Ascending aorta (tissue), 2 donors: ENCODE measurements at regions not wholly inside any gene's neighbourhood (a gene's known extent, or its start where the extent isn't known, plus 50 kb on each side); places are given as distances from the start of the nearest gene placed in this dataset.

Experiments
- DNase-seq, 2 donors: peaks; one replicate each; pipeline ENCODE4 v3.0.0-alpha.2; 2019; ENCODE audit warnings: low spot score in 2 of 2
- H3K27ac ChIP-seq, 2 donors: fragments of 200-600 bp; sonication (generic); one replicate each; pipeline ENCODE4 v1.5.1; 2016 to 2017; ENCODE audit warnings: mild to moderate bottlenecking in 1 of 2
- H3K27me3 ChIP-seq: fragments of 200-600 bp; sonication (generic); one replicate; pipeline ENCODE4 v1.5.1; 2017
- H3K36me3 ChIP-seq, 2 donors: fragments of 200-600 bp; sonication (generic); one replicate each; pipeline ENCODE4 v1.5.1; 2016
- H3K4me1 ChIP-seq, 2 donors: fragments of 200-600 bp; sonication (generic); one replicate each; pipeline ENCODE4 v1.5.1; 2016 to 2017; ENCODE audit warnings: mild to moderate bottlenecking in 1 of 2
- H3K4me3 ChIP-seq, 2 donors: fragments of 200-600 bp; sonication (generic); one replicate each; pipeline ENCODE4 v1.5.1; 2016 to 2017; ENCODE audit warnings: mild to moderate bottlenecking in 1 of 2
- H3K9me3 ChIP-seq, 2 donors: fragments of 200-600 bp; sonication (generic); one replicate each; pipeline ENCODE4 v1.5.1; 2016
- CTCF ChIP-seq, 3 experiments: fragments of 200-600 bp in 2 of 3; fragments of 450-650 bp in 1 of 3; sonication (generic) in 2 of 3; IDR thresholded peaks; one replicate each; pipeline ENCODE4 v1.5.1; 2016 to 2019; ENCODE audit warnings: antibody characterized with exemption in 3 of 3, mild to moderate bottlenecking in 1 of 3, moderate library complexity in 1 of 3
- intact Hi-C: fragments of 100-400 bp; cut with DNase I; formaldehyde crosslinking; loops from one replicate; pipeline ENCODE4 v1.15.1; 2023

DNA sequence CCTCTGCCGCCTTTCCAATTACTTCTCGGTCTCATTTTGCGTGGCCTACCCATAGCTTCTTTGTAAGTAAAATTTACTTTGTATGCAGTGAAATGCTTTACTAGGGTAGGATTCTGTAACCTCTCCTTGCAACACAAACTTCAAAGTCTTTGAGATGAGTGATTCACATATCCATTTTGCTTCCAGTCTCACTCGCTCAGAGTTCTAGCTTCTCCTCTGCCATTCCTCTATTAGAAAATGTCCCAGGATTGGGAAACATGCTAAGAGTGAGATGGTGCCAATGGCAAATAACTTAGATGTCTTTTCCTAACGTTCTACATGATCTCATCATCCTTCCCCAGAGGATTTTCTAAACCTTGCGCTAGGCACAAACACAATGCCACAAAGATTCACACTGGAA lies 270.5 kb upstream of the SLC30A5 start:
- H3K36me3 ChIP-seq: no peaks in the 10 kb centered on the region
- no peaks in the 10 kb centered on the region for H3K27me3 ChIP-seq
- no peaks in the 10 kb centered on the region for H3K4me1 ChIP-seq
- no peak for TF ChIP-seq CTCF (IDR thresholded peaks at IDR 0.05)
- no peak overlapping the region for H3K4me3 ChIP-seq
- intact Hi-C loops: no loop called here
- no peaks in the 10 kb centered on the region for H3K9me3 ChIP-seq
- no peak for DNase-seq
- H3K27ac ChIP-seq: no peak overlapping the region

- no peaks in the 10 kb centered on the region for H3K36me3 ChIP-seq
- no peak for TF ChIP-seq CTCF (IDR thresholded peaks at IDR 0.05)
- H3K27ac ChIP-seq: no peak overlapping the region
- no peak overlapping the region for H3K4me3 ChIP-seq
- H3K27me3 ChIP-seq: no peaks in the 10 kb centered on the region
- no peak for DNase-seq
- no peaks in the 10 kb centered on the region for H3K9me3 ChIP-seq
- intact Hi-C loops: no loop called here
- H3K4me1 ChIP-seq: no peaks in the 10 kb centered on the region
Observed at GRCh38 chr5:68830377-68830898, 263.4 kb upstream of the SLC30A5 start.

DNA sequence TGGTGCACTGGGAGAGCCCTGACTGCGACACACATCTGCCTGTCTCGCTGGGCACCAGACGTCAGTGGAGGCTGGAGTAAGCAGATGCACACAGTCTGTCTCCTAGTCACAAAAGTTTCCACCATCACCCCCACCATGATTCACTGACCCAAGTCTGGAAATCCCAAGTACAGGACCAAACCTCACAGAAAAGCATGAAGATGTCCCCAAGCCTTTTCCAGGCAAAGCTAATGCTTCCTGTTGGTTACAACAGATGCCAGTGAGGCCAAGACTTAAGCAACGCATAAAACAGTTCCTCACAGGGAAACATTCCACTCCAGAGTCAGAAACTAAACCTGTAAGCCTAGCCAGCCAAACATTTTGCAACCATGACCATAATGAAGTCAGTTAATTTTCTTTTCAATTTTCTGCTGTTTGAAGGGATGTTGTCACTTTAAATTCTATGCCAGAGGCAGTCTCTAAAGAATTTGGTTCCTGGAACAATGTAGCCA lies 259.3 kb upstream of the SLC30A5 start:
- Histone ChIP-seq H3K4me3 (no peak overlapping the region), H3K27me3 (no peaks in the 10 kb centered on the region), H3K36me3 (no peaks in the 10 kb centered on the region), H3K27ac (no peak overlapping the region), H3K4me1 (no peaks in the 10 kb centered on the region), H3K9me3 (no peaks in the 10 kb centered on the region)
- intact Hi-C loops: no loop called here
- no peak for TF ChIP-seq CTCF (IDR thresholded peaks at IDR 0.05)
- peak in 1 of 2 donors; percentile 63 for DNase-seq

- H3K4me3 ChIP-seq: no peak overlapping the region
- H3K36me3 ChIP-seq: no peaks in the 10 kb centered on the region
- no peaks in the 10 kb centered on the region for H3K4me1 ChIP-seq
- TF ChIP-seq CTCF (IDR thresholded peaks at IDR 0.05): no peak
- H3K27me3 ChIP-seq: no peaks in the 10 kb centered on the region
- H3K9me3 ChIP-seq: no peaks in the 10 kb centered on the region
- intact Hi-C loops: no loop called here
- no peak overlapping the region for H3K27ac ChIP-seq
- DNase-seq: no peak
Observed at GRCh38 chr5:68838157-68838718, 255.6 kb upstream of the SLC30A5 start.

- H3K27ac ChIP-seq: no peak overlapping the region
- H3K27me3 ChIP-seq: no peaks in the 10 kb centered on the region
- H3K4me1 ChIP-seq: no peaks in the 10 kb centered on the region
- TF ChIP-seq CTCF (IDR thresholded peaks at IDR 0.05): no peak
- no peak overlapping the region for H3K4me3 ChIP-seq
- H3K9me3 ChIP-seq: no peaks in the 10 kb centered on the region
- DNase-seq: peak in 1 of 2 donors; percentile 67
- intact Hi-C loops: no loop called here
- H3K36me3 ChIP-seq: no peaks in the 10 kb centered on the region
Observed at GRCh38 chr5:68839019-68839552, 254.7 kb upstream of the SLC30A5 start.
